ENCODE measurements at regions not wholly inside any gene's neighbourhood (a gene's known extent, or its start where the extent isn't known, plus 50 kb on each side); places are given as distances from the start of the nearest gene placed in this dataset.
"Not testable (repeated sequence)": the region's sequence is repeated elsewhere in the genome, so short reads cannot be mapped to it uniquely, and the experiment has no call there.

DNA sequence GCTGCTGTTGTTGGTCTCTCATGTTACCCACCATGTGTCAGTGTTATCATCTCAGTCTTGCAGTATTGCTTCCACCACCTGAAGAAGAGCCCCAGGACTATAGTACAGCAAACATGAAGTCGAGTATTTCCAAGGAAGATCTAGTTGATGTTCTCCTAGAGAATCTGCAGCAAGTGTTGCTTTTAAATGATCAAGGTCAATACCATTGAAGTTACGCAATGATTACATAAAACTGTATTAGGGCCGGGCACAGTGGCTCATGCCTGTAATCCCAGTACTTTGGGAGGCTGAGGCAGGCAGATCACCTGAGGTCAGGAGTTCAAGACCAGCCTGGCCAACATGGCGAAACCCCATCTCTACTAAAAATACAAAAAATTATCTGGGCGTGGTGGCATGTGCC, 173.9 kb downstream of the TJP1 start:
- DNase-seq; H3K4me3 ChIP-seq; H3K27me3 ChIP-seq; H3K27ac ChIP-seq; H3K9me3 ChIP-seq (replicated peaks); H3K36me3 ChIP-seq; H3K4me1 ChIP-seq: not testable (repeated sequence)

DNA sequence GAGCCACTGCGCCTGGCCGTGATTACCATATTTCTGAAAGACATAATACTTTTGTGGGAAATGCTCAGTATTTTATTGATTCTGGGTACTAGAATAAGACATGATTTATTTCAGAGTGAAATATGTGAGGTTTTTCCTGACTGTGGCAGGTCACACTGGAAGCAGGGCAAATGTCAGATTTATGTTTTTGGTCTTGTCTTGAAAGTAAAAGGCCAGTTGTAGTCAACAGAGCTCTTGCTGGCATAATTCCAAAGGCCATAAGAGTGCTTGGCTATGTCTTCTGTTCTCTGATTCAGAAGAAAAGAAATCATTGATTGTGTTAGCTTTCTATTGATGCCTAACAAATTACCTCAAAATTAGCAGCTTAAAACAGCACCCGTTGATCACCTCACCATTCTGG, 176.4 kb downstream of the TJP1 start:
- H3K36me3 ChIP-seq: no peaks in the 10 kb centered on the region
- no peak for DNase-seq
- no peaks in the 10 kb centered on the region for H3K27me3 ChIP-seq
- H3K4me3 ChIP-seq: no peak overlapping the region
- no peaks in the 10 kb centered on the region for H3K9me3 ChIP-seq (replicated peaks)
- H3K27ac ChIP-seq: no peak overlapping the region
- no peaks in the 10 kb centered on the region for H3K4me1 ChIP-seq

DNA sequence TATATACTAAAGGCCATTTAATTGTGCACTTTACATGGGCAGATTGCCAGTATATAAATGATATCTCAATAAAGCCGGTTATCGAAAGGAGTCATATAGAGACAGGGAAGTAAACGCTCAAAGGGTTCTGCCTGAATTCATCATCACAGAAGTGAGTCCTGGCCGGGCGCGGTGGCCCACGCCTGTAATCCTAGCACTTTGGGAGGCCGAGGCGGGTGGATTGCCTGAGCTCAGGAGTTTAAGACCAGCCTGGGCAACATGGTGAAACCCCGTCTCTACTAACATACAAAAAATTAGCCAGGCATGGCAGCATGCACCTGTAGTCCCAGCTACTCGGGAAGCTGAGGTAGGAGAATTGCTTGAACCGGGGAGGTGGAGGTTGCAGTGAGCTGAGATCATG, 177.9 kb downstream of the TJP1 start:
- H3K36me3 ChIP-seq; H3K9me3 ChIP-seq (replicated peaks); H3K27ac ChIP-seq; H3K4me3 ChIP-seq; H3K4me1 ChIP-seq; H3K27me3 ChIP-seq; DNase-seq: not testable (repeated sequence)

DNA sequence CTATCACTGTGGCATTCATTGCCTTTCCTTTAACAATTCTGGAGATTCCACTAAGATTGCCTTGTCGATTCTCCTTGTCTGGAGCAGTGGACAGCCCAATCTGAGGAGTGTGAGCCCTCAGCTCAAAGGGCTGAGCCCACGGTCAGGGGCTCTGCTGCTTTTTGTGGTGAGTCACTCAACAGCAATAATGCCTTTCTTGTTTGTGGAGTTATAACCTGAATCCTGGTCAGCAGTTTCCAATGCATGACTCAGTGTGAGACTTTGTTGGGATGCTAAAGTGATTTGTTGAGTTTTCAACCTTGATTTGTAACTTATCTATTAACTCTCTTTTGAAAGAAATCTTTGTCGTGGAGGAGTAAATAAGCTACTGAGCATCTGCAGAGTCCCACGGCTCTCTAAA, 183.5 kb downstream of the TJP1 start:
- Histone ChIP-seq H3K27me3 (no peaks in the 10 kb centered on the region), H3K27ac (no peak overlapping the region), H3K36me3 (no peaks in the 10 kb centered on the region), H3K4me1 (no peaks in the 10 kb centered on the region), H3K4me3 (no peak overlapping the region), H3K9me3 (replicated peaks) (no peaks in the 10 kb centered on the region)
- DNase-seq: no peak

DNA sequence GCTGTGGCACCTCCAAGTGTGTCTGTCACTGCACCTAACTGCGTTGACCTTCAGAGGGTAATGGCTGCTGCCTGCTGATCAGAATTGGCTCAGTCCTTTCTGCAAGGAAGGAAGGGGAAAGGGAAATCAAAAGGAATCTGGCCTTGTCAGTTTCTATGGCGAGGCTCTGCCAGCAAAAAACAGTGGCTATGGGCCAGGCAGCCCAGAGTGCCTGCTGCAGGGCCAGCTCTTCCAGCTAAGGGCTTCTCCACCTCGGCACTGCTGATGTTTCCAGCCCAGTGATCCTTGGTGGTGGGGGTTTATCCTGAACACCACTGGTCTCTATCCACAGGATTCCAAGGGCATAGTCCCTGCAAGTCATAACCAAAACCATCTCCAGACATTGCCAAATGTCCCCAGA, 184.3 kb downstream of the TJP1 start:
- Histone ChIP-seq H3K9me3 (replicated peaks) (no peaks in the 10 kb centered on the region), H3K27me3 (no peaks in the 10 kb centered on the region), H3K36me3 (no peaks in the 10 kb centered on the region), H3K27ac (no peak overlapping the region), H3K4me1 (no peaks in the 10 kb centered on the region), H3K4me3 (no peak overlapping the region)
- no peak for DNase-seq

DNA sequence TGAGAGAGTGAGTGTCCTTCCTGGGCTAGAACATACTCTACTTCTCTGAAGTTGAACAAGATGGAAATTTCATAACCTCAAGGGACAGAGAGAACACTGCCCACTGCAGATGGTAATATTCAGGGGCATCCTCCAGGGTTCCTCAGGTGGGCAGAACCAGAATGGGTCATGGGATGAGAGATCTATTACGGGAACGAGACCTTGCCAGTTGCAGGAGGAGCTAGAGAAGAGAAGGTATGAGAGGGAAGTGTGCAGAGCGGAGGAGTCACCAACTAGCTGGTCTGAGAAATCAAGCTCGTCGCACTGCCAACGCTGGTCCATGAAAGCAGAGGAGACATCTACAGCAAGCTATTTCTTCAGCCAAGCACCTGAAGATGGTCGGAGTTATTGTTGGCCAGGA, 184.7 kb downstream of the TJP1 start:
- DNase-seq: no peak
- Histone ChIP-seq H3K4me3 (no peak overlapping the region), H3K27me3 (no peaks in the 10 kb centered on the region), H3K27ac (no peak overlapping the region), H3K36me3 (no peaks in the 10 kb centered on the region), H3K9me3 (replicated peaks) (no peaks in the 10 kb centered on the region), H3K4me1 (no peaks in the 10 kb centered on the region)

DNA sequence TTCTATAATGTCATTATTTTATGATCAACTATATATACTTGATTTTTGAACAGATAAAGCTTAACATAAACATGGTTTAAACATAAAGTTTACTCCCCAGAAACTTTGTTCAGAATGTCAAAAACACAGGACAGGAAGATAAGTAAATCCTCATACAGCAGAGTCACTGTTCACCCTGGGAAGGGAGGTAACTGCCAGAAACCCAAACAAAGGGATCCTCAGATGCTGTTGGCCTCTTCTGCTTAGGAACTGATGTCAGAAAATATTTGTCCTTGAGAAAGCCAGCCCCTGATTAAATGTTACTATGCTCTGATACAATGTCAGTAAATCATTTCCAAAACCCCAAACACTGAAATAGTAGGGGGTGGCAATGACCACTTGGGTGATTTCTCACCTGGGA, 185.3 kb downstream of the TJP1 start:
- Histone ChIP-seq H3K36me3 (no peaks in the 10 kb centered on the region), H3K4me1 (no peaks in the 10 kb centered on the region), H3K9me3 (replicated peaks) (no peaks in the 10 kb centered on the region), H3K4me3 (no peak overlapping the region), H3K27me3 (no peaks in the 10 kb centered on the region), H3K27ac (no peak overlapping the region)
- DNase-seq: no peak

DNA sequence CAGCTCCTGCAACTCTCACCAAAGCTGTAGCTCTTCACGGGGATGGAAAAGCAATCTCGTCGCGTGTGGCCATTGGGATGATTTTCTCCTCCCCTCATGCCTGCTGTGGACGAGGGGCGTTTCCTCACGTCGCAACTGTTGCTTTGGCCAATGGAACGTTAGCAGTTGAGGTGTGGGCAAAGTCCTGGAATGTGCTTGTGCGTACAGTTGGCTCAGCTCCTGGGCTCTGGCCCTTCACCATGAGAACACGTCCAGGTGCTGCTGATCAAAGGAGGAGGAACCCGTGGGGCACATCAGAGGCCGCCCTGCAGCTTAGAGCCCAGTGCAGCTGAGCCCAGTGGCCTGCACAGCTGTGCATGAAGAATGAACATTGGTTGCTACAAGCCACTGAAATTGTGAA, 186.1 kb downstream of the TJP1 start:
- Histone ChIP-seq H3K36me3 (no peaks in the 10 kb centered on the region), H3K4me1 (no peaks in the 10 kb centered on the region), H3K27me3 (no peaks in the 10 kb centered on the region), H3K27ac (no peak overlapping the region), H3K9me3 (replicated peaks) (no peaks in the 10 kb centered on the region), H3K4me3 (no peak overlapping the region)
- no peak for DNase-seq

DNA sequence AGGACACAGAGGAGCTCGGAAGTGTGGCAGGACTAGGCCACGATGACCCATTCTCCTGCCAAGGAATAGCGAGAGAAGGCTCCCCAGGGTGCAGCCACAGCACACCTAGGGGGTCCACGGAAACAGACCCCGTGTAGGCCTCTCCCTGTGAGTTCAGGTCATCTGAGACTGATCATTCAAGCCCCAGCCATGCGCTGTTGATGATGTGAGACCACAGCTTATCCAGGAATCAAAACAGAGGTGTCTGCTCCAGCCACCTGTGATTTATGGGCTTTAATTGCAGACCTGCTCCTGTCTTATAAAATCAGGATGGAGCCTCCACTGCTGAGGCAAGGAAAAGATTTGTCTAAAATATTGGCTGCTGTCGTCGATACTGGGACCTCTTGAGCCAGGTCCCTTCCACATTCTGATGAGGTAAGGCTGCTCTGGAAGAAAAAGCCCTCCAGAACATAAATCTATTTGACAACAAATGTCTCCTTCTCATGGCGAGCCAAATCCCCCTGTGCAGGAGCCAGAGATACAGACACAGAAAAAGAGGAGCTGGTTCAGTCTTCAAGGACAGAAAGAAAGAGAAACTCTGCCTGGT, 186.7 kb downstream of the TJP1 start:
- H3K4me1 ChIP-seq: no peaks in the 10 kb centered on the region
- H3K36me3 ChIP-seq: no peaks in the 10 kb centered on the region
- no peaks in the 10 kb centered on the region for H3K27me3 ChIP-seq
- no peak overlapping the region for H3K27ac ChIP-seq
- no peak for DNase-seq
- H3K9me3 ChIP-seq (replicated peaks): no peaks in the 10 kb centered on the region
- no peak overlapping the region for H3K4me3 ChIP-seq

DNA sequence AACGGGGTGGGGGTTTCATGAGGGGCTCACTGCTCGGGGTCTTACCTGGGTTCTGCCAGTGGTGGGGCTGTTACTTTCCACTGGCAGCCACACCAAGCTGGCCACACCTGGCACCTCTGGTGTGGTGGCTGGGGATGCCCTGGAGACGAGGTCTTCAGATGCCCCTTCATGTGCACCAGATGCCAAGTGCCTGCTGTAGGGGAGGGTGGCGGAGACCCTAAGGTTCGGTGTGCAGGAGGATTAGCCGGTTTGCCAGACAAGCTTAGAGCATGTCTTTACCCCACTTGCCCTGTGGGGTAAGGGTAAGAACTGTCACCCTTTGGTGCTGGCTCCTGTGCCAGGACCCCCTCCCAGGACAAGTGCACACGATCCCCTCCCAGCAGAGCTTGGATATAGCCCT, 188.3 kb downstream of the TJP1 start:
- Histone ChIP-seq H3K27me3 (no peaks in the 10 kb centered on the region), H3K4me3 (no peak overlapping the region), H3K36me3 (no peaks in the 10 kb centered on the region), H3K9me3 (replicated peaks) (no peaks in the 10 kb centered on the region), H3K27ac (no peak overlapping the region), H3K4me1 (no peaks in the 10 kb centered on the region)
- no peak for DNase-seq

DNA sequence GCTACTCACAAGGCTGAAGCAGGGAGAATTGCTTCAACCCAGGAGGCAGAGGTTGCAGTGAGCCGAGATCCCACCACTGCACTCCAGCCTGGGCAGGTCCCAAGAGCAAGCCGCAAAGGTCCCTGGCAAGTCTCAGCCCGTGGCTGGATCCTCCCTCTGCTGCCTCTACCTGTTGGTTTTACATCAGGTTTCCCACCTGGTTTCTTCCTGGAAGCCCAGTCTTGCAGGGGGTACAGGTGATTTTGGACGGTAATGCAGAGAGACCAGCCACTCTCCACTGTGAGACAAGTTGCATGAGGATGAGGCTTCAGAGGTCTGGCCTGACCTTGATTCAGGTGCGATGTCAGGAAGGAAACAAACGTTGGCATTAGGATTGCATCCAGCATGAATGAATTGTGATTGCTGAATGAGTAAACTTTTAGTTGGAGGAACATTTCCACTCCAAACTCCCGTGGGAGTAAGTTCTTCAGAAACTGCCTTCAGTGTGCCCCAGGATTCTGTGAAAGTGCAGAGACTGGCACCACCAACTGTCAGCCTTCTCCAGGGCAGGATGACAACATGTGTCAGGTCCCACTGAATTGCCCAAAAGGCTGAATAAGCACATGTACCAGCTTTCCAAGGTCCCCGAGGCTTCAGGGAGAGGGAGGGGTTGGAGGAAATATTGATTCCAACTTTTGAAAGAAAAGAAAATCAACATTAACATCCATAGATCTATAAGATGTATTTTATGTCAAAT, 189.4 kb downstream of the TJP1 start:
- H3K36me3 ChIP-seq: no peaks in the 10 kb centered on the region
- DNase-seq: no peak

DNA sequence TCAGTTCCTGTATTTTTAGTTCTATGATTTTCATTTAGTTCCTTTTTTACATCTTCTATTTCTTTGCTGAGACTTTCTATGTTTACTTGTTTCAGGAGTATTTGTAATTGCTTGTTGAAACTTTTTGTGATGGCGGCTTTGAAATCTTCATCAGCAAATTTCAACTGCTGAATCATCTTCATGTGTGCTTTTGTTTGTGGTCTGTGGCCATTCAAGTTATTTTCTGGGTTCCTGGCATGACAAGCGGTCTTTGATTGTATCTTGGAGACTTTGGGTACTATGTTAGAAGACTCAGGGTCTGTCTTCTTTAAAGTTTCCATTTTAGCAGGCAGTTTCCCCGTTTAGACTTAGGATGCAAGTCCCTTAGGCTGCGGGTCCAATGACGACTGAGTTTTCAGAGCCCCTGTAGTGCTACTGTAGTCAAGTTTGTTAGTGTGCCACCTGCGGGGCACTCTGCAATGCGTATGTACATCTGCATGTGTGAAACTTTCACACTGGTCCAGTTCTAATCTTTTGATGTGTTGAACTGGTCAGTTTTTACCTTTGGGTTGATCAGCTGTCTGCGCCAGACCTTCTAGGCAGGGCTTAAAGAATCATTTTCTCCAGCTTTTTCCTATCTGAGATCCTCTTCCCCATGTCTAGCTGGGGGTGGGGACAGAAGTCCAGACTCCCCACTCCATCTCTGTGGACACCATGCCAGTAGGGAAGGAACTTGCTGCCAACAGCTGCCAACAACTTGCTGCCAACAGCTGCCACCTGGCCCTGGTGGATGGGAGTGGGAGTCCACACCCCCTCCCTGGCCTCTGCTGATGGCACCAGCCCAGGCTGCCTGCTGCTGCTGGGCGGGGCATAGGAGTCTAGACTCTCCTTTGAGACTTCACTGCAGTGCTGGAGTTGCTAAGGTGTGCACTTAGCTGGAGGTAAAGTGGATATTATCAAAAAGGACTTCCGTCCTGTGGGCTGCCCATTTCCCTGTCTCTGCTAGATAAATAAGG, 190.9 kb downstream of the TJP1 start:
- Histone ChIP-seq H3K9me3 (replicated peaks) (no peaks in the 10 kb centered on the region), H3K36me3 (no peaks in the 10 kb centered on the region), H3K27ac (no peak overlapping the region), H3K4me3 (no peak overlapping the region), H3K4me1 (no peaks in the 10 kb centered on the region), H3K27me3 (no peaks in the 10 kb centered on the region)
- DNase-seq: no peak

More for the DNA sequence above, 189.4 kb downstream of the TJP1 start:
- Histone ChIP-seq H3K27me3 (no peaks in the 10 kb centered on the region), H3K4me1 (no peaks in the 10 kb centered on the region), H3K27ac (no peak overlapping the region), H3K4me3 (no peak overlapping the region), H3K9me3 (replicated peaks) (no peaks in the 10 kb centered on the region)

DNA sequence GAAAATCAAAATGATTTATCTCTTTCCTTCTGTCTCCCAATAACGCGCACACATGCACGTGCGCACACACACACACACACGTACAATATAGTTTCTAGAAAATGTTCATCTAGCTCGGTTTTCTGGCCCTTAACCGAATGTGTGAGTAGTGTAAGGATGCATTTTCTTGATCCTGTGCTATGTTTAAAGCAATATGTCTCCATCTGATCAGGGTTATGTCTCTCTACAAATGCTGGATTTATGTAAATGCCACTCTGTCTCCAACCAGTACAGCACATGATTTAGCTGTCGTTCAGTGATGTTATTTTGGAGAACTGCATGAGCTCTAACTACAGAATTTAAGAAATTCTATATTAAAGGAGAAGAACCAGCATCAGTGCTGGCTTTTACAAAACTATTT, 198.0 kb downstream of the TJP1 start:
- Histone ChIP-seq H3K4me3 (no peak overlapping the region), H3K4me1 (no peaks in the 10 kb centered on the region), H3K27me3 (no peaks in the 10 kb centered on the region), H3K27ac (no peak overlapping the region), H3K9me3 (replicated peaks) (no peaks in the 10 kb centered on the region), H3K36me3 (no peaks in the 10 kb centered on the region)
- DNase-seq: no peak

DNA sequence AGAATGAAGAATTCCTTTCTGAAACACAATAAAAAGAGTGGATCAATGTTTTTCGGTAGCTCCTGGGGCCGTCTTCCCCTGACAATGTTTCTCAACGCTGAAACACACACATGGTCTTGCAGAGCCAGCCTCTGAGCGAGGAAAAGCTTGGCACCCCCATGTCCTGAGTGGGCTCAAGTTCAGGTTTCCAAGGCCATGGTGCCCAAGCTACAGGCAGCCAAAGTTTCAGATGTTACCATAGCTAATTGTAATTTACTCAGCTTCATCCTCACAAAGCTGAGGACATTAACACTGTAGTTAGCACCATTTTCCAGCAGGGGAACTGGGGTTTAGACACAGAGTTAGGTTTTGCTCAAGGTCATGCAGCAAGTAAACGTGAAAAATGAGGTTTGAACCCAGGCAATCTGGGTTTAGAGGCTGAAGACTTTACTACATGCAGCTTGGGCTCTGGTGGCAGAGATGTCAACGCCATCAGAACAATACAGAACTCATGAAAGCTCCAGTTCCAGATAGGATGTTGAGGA, 199.1 kb downstream of the TJP1 start:
- no peak for DNase-seq
- no peak overlapping the region for H3K4me3 ChIP-seq
- H3K36me3 ChIP-seq: no peaks in the 10 kb centered on the region
- H3K9me3 ChIP-seq (replicated peaks): no peaks in the 10 kb centered on the region
- H3K4me1 ChIP-seq: no peaks in the 10 kb centered on the region
- H3K27ac ChIP-seq: no peak overlapping the region
- no peaks in the 10 kb centered on the region for H3K27me3 ChIP-seq

DNA sequence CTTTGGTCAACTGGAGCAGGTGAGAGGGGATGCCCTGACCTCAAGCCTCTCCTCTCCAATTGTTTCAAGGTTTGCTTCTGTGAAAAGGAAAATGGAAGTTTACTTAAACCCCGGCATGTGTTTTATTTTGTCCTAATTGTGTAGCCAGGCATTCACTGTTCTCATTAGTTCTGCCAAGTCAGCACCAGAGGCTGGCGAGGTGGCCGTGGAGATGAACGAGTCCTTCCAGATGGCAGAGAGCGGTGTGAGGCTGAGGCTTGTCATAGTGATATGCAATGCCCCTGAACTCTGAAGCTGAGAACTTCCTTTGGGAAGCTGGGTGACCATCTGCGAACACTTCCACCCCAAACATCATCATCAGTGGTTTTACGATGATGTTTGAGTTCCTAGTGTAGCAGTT, 199.6 kb downstream of the TJP1 start:
- Histone ChIP-seq H3K27me3 (no peaks in the 10 kb centered on the region), H3K36me3 (no peaks in the 10 kb centered on the region), H3K27ac (no peak overlapping the region), H3K4me1 (no peaks in the 10 kb centered on the region), H3K4me3 (no peak overlapping the region), H3K9me3 (replicated peaks) (no peaks in the 10 kb centered on the region)
- no peak for DNase-seq

Data from SJCRH30 (cell line).